ENCODE measurements at regions not wholly inside any gene's neighbourhood (a gene's known extent, or its start where the extent isn't known, plus 50 kb on each side); places are given as distances from the start of the nearest gene placed in this dataset.

- no peaks in the 10 kb centered on the region for H3K36me3 ChIP-seq (ENCODE audit: control insufficient read depth, insufficient read depth, low read length)
- no peak for TF ChIP-seq CTCF (IDR thresholded peaks at IDR 0.05; ENCODE audit: insufficient read depth, low read length, poor library complexity, severe bottlenecking)
- H3K4me3 ChIP-seq (replicated peaks; ENCODE audit: low read depth, low read length): no peak overlapping the region
- DNase-seq (ENCODE audit: extremely low read depth, insufficient read length): no peak
- no peaks in the 10 kb centered on the region for H3K27me3 ChIP-seq (replicated peaks; ENCODE audit: control insufficient read depth, insufficient read depth, low read length)
Measured at GRCh38 chr5:156272139-156272538, 54.8 kb upstream of the SGCD start.

- no peaks in the 10 kb centered on the region for H3K36me3 ChIP-seq (ENCODE audit: control insufficient read depth, insufficient read depth, low read length)
- H3K4me3 ChIP-seq (replicated peaks; ENCODE audit: low read depth, low read length): no peak overlapping the region
- no peak for TF ChIP-seq CTCF (IDR thresholded peaks at IDR 0.05; ENCODE audit: insufficient read depth, low read length, poor library complexity, severe bottlenecking)
- no peak for DNase-seq (ENCODE audit: extremely low read depth, insufficient read length)
- H3K27me3 ChIP-seq (replicated peaks; ENCODE audit: control insufficient read depth, insufficient read depth, low read length): no peaks in the 10 kb centered on the region
Measured at GRCh38 chr5:156273325-156273724, 53.6 kb upstream of the SGCD start.

- Histone ChIP-seq H3K27me3 (replicated peaks; ENCODE audit: control insufficient read depth, insufficient read depth, low read length) (no peaks in the 10 kb centered on the region), H3K4me3 (replicated peaks; ENCODE audit: low read depth, low read length) (no peak overlapping the region), H3K36me3 (ENCODE audit: control insufficient read depth, insufficient read depth, low read length) (no peaks in the 10 kb centered on the region)
- no peak for DNase-seq (ENCODE audit: extremely low read depth, insufficient read length)
- TF ChIP-seq CTCF (IDR thresholded peaks at IDR 0.05; ENCODE audit: insufficient read depth, low read length, poor library complexity, severe bottlenecking): no peak
Measured at GRCh38 chr5:156274453-156274852, 52.5 kb upstream of the SGCD start.

Data from GM06990 (cell line).